GM12874 (cell line): ENCODE measurements at regions not wholly inside any gene's neighbourhood (a gene's known extent, or its start where the extent isn't known, plus 50 kb on each side); places are given as distances from the start of the nearest gene placed in this dataset.

Source experiments
- CTCF ChIP-seq: IDR thresholded peaks from 2 replicates; pipeline ENCODE4 v1.5.1; 2011; ENCODE audit warnings: low read depth, mild to moderate bottlenecking, control low read depth, low read length, moderate library complexity; ENCODE audit not compliant: insufficient read depth

- no peak for TF ChIP-seq CTCF
Observed at GRCh38 chr11:106409222-106409621, 331.8 kb downstream of the AASDHPPT start.

DNA sequence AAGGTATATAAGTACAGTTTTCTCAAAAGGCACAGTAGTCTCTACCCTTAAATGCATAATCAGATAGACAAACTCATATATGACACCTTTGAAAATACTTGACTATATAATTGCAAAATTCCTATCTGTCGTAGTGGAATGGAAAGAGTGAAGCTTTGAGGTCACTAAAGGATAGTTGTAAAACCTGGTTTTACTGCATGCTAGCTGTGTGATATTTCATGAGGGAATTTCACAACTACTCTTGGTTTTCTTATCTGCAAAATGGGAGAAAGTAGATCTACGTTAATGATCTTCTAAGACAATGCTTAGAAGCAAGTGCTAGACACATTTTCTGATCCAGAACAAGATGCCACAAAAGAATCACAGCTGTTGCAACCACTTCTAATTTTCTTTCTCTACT is 332.2 kb downstream of the AASDHPPT start:
- no peak for TF ChIP-seq CTCF

DNA sequence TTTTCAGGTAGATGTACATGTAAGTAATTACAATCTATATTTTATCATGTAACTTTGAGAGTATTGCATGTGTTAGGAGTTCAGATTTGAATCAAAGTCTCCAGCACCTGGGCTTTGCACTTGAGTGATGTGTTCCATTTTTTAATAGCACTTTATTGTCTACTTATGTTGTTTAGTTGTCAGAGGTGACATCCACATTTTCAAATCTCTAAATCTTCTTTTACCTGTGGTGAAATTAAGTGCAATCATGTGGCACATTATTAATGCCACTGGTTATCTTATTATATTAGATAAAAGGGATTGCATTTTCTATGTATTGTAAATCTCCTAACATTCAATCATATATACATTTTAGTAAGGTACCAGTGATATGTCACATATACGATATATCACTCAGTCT is 333.4 kb downstream of the AASDHPPT start:
- TF ChIP-seq CTCF, result no peak

- no peak for TF ChIP-seq CTCF
Observed at GRCh38 chr11:106413222-106413621, 335.8 kb downstream of the AASDHPPT start.

- TF ChIP-seq CTCF, result no peak
Observed at GRCh38 chr11:106415510-106415909, 338.0 kb downstream of the AASDHPPT start.

- TF ChIP-seq CTCF, result no peak
Observed at GRCh38 chr11:106418791-106419190, 341.3 kb downstream of the AASDHPPT start.

- TF ChIP-seq CTCF, result no peak
Observed at GRCh38 chr11:106420048-106420665, 342.7 kb downstream of the AASDHPPT start.

DNA sequence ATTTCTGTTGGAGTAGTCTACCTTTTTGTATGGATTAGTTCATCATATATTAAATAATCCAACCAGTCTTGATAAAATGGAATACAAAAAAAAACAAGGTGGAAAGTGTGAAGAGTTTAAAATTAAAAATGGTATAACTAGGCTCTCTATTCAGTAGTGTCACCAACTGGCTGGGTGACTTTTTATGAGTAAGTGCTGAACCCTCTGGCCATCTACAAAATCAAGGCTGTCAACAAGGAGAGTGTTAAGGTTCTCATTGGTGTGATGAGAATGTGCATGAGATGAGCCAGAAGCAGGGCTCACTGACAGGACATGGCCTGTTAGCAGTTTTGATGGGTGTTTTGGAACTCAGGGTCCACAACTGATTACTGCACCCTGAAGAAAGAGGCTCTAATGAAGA is 343.2 kb downstream of the AASDHPPT start:
- TF ChIP-seq CTCF, result no peak
